Karpas-422 (cell line): ENCODE measurements at regions not wholly inside any gene's neighbourhood (a gene's known extent, or its start where the extent isn't known, plus 50 kb on each side); places are given as distances from the start of the nearest gene placed in this dataset.

Experiments
- DNase-seq: peaks from one replicate; pipeline ENCODE4 v3.0.0-alpha.2; 2015
- H2AFZ ChIP-seq: fragments of 200-600 bp; sonication (generic); 2 replicates; pipeline ENCODE4 v1.6.1; 2014; ENCODE audit warnings: antibody characterized with exemption, low read length, mixed read lengths
- H3K27ac ChIP-seq: fragments of 200-600 bp; sonication (generic); 2 replicates; pipeline ENCODE4 v1.5.1; 2014; ENCODE audit warnings: mild to moderate bottlenecking, low read length, moderate library complexity
- H3K27me3 ChIP-seq: fragments of 200-600 bp; sonication (generic); 2 replicates; pipeline ENCODE4 v1.6.1; 2014; ENCODE audit warnings: low read length, mixed read lengths
- H3K36me3 ChIP-seq: fragments of 200-600 bp; sonication (generic); 2 replicates; pipeline ENCODE4 v1.6.1; 2014; ENCODE audit warnings: low read length, mixed read lengths; ENCODE audit not compliant: insufficient read depth
- H3K4me1 ChIP-seq: fragments of 200-600 bp; sonication (generic); 2 replicates; pipeline ENCODE4 v1.6.1; 2014; ENCODE audit warnings: mild to moderate bottlenecking, low read length, mixed read lengths
- H3K4me2 ChIP-seq: fragments of 200-600 bp; sonication (generic); 2 replicates; pipeline ENCODE4 v1.6.1; 2014; ENCODE audit warnings: low read length, low read depth, mild to moderate bottlenecking; ENCODE audit not compliant: poor library complexity, severe bottlenecking
- H3K4me3 ChIP-seq: fragments of 200-600 bp; sonication (generic); 2 replicates; pipeline ENCODE4 v1.5.1; 2014; ENCODE audit warnings: mild to moderate bottlenecking, antibody characterized with exemption, low read length, mixed read lengths
- H3K79me2 ChIP-seq: fragments of 200-600 bp; sonication (generic); 2 replicates; pipeline ENCODE4 v1.6.1; 2014; ENCODE audit warnings: mild to moderate bottlenecking, low read length, mixed read lengths
- H3K9ac ChIP-seq: fragments of 200-600 bp; sonication (generic); 2 replicates; pipeline ENCODE4 v1.6.0; 2014; ENCODE audit warnings: low read length
- H3K9me2 ChIP-seq: fragments of 200-600 bp; sonication (generic), shearing (Covaris generic); replicated peaks from 2 replicates; pipeline ENCODE4 v1.6.0; 2014; ENCODE audit warnings: mild to moderate bottlenecking, low read length, moderate library complexity; ENCODE audit not compliant: insufficient read depth
- H3K9me3 ChIP-seq: fragments of 300-700, 200-600 bp; sonication (generic); 2 replicates; pipeline ENCODE4 v1.6.1; 2014; ENCODE audit warnings: low read length, mixed read lengths
- H4K20me1 ChIP-seq: fragments of 200-600 bp; sonication (generic); 2 replicates; pipeline ENCODE4 v1.6.1; 2014; ENCODE audit warnings: mild to moderate bottlenecking, antibody characterized with exemption, low read length, low read depth; ENCODE audit not compliant: insufficient read depth

DNA sequence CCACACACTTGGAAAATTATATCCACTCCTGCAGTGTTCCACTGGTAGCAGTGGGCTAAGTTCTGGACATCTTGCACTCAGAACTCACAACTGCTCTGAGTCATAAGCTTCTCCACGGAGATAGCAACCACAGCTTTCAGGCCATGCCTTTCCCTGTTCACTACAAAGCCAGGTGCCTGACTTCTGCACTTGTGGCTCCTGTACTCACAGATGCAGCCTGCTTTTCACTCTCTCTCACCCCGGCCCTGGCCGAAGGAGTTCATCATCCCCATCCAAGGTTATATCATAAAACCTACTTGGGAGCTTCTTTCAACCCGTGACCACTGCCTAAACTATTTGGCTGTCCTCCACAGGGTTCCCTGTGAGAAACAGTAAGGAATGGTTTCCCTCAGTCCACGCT lies 999.4 kb downstream of the GLUD2 start:
- H3K4me1 ChIP-seq: no peaks in the 10 kb centered on the region
- H3K79me2 ChIP-seq: no peaks in the 10 kb centered on the region
- H3K9me3 ChIP-seq: peaks cover 25% of the 10 kb centered on the region
- no peak overlapping the region for H3K4me2 ChIP-seq
- H3K9ac ChIP-seq: no peak overlapping the region
- no peak overlapping the region for H3K4me3 ChIP-seq
- H3K9me2 ChIP-seq: no peaks in the 10 kb centered on the region
- H4K20me1 ChIP-seq: no peaks in the 10 kb centered on the region
- no peak overlapping the region for H2AFZ ChIP-seq
- no peak overlapping the region for H3K27ac ChIP-seq
- H3K27me3 ChIP-seq: no peaks in the 10 kb centered on the region
- no peak for DNase-seq
- H3K36me3 ChIP-seq: no peaks in the 10 kb centered on the region

DNA sequence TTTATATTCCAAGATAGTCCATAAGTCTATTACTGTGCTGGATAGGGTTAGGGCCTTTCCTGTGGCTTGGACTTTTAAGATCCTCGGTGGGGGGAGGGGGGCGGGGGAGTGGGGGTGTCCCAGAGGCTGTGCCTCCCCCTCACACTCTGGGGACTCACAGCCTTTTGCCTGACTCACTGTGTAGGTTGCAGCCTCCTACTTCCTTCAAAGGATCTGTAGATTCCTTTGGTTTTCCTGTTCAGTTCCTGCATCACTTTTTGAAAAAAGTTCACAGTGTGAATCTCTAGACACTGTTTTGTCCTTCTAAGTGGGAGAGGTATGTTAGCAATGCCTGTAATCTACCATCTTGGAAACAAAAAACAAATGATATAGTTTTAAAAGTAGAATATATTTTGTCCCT lies 999.9 kb downstream of the GLUD2 start:
- Histone ChIP-seq H3K4me3 (no peak overlapping the region), H3K4me2 (no peak overlapping the region), H3K27ac (no peak overlapping the region), H3K36me3 (no peaks in the 10 kb centered on the region), H3K9me2 (no peaks in the 10 kb centered on the region), H3K4me1 (no peaks in the 10 kb centered on the region), H3K27me3 (no peaks in the 10 kb centered on the region), H3K9ac (no peak overlapping the region), H3K9me3 (peaks cover 30% of the 10 kb centered on the region), H2AFZ (no peak overlapping the region), H4K20me1 (no peaks in the 10 kb centered on the region), H3K79me2 (no peaks in the 10 kb centered on the region)
- no peak for DNase-seq

DNA sequence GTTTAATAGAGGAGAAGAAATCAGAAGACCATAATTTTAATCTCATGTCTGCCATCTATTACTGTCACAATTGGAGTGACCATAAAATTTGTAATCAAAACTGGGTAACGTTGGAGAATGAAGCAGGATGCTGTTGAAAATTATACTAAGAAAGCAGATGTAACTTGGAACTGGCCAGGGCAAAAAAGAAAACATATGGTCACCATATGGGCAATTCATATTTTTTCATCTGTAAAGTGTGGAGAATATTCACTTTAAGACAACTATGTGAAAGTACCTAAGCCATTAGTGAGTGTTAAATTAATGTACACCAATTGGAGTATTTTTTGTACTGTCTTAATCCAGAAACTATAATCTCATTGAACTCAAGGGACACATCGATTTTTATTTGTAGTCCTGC lies 1008.0 kb downstream of the GLUD2 start:
- Histone ChIP-seq H3K4me2 (no peak overlapping the region), H3K9me2 (no peaks in the 10 kb centered on the region), H3K9ac (no peak overlapping the region), H3K9me3 (peaks cover 21% of the 10 kb centered on the region; the same call in 1 of the 2 replicates), H3K27ac (no peak overlapping the region), H3K4me1 (no peaks in the 10 kb centered on the region), H2AFZ (no peak overlapping the region), H3K4me3 (no peak overlapping the region), H3K27me3 (no peaks in the 10 kb centered on the region), H3K79me2 (no peaks in the 10 kb centered on the region), H3K36me3 (no peaks in the 10 kb centered on the region), H4K20me1 (no peaks in the 10 kb centered on the region)
- no peak for DNase-seq

DNA sequence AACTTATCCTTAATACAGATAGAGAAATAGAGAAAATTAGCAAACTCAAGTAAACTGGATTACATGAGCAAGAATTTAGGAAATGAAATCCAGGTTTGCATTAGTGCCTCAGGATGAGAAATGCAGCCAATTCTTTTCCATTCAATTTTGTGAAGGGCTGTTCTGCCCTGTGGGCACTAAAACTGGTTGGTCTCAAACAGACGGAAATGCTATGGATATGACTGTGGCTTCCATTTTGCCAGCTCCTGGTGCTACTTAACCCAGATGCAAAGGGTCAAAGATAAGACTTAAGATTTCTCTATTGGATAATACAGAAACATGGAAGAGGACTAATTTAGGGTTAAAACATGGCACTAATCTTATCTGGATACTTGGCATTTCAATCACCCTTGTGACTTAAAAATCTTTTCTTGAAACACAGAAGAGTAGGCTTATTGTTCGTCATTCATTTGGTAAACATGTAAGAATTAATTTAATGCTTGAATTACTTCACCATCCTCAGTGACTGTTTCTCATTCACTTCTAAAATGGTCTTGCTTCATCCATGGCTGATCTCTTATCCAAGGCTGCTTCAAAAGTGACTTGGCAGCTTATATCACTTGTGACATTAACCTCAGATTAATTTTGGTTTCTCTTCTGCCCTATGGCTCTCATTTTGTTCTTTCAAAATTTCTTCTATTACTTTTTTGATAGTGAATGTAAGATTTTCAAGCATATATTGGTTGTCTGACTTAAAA lies 1008.7 kb downstream of the GLUD2 start:
- Histone ChIP-seq H3K79me2 (no peaks in the 10 kb centered on the region), H2AFZ (no peak overlapping the region), H3K9me2 (no peaks in the 10 kb centered on the region), H3K9me3 (peaks cover 18% of the 10 kb centered on the region; the same call in 1 of the 2 replicates), H3K4me3 (no peak overlapping the region), H3K27me3 (no peaks in the 10 kb centered on the region), H3K36me3 (no peaks in the 10 kb centered on the region), H3K4me1 (no peaks in the 10 kb centered on the region), H4K20me1 (no peaks in the 10 kb centered on the region), H3K27ac (no peak overlapping the region), H3K9ac (no peak overlapping the region), H3K4me2 (no peak overlapping the region)
- no peak for DNase-seq

DNA sequence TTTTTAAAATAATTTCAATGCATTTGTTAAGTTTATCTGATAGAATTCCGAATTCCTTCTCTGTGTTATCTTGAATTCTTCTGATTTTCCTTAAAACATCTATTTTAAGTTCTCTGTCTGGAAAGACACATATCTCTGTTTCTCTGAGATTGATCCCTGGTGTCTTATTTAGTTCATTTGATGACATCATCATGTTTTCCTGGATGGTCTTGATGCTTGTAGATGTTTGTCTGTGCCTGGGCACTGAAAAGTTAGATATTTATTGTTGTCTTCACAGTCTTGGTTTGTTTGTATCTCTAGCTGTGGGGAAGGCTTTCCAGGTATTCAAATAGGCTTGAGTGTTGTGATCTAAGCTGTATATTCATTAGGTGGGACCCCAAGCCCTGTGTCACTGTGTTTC lies 1028.8 kb downstream of the GLUD2 start:
- Histone ChIP-seq H3K9me2 (no peaks in the 10 kb centered on the region), H3K4me3 (no peak overlapping the region), H3K9me3 (peaks cover 12% of the 10 kb centered on the region), H3K36me3 (no peaks in the 10 kb centered on the region), H3K4me2 (no peak overlapping the region), H3K27me3 (no peaks in the 10 kb centered on the region), H2AFZ (no peak overlapping the region), H4K20me1 (no peaks in the 10 kb centered on the region), H3K4me1 (no peaks in the 10 kb centered on the region), H3K27ac (no peak overlapping the region), H3K79me2 (no peaks in the 10 kb centered on the region), H3K9ac (no peak overlapping the region)
- DNase-seq: no peak

DNA sequence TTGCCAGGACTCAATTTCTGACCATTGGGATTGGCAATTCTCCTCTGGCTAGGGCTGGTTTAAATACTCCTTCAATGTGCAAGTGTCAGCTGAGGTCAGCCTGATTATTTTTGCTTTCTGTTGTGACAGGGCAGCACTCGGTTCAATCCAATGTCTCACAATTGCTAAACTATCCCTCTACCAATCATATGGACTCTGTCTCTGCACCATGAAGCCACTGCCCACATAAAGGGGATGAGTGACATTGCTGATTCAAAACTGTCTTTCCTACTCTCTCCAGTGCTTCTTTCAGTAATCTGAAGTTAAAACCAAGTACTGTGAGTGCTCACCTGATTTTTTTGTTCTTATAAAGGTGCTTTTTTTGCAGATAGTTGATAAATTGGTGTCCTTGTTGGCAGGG lies 1030.7 kb downstream of the GLUD2 start:
- Histone ChIP-seq H3K4me1 (no peaks in the 10 kb centered on the region), H2AFZ (no peak overlapping the region), H3K4me2 (no peak overlapping the region), H3K9ac (no peak overlapping the region), H3K4me3 (no peak overlapping the region), H3K9me3 (peaks cover 20% of the 10 kb centered on the region), H4K20me1 (no peaks in the 10 kb centered on the region), H3K27me3 (no peaks in the 10 kb centered on the region), H3K79me2 (no peaks in the 10 kb centered on the region), H3K9me2 (no peaks in the 10 kb centered on the region), H3K36me3 (no peaks in the 10 kb centered on the region), H3K27ac (no peak overlapping the region)
- no peak for DNase-seq

DNA sequence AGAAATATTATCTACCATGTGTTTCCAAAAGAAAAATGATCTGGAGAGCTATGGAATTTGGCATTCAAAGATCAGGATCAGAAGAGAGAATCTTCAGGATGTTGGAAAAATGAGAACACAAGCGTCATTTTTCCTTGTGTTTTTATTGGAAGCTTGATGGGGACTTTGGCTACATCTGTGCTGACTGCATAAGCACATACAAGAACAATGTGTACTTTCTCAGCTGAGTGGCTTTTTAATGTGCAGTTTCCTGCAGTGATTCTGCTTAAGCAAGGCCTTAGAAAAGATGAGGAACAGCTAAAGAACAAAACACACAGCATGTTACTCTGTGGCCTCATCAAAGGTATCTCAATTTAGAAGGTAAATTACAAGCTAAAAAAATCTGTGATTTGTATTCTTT lies 1039.9 kb downstream of the GLUD2 start:
- no peak for DNase-seq
- no peaks in the 10 kb centered on the region for H3K4me1 ChIP-seq
- H3K27me3 ChIP-seq: no peaks in the 10 kb centered on the region
- no peak overlapping the region for H2AFZ ChIP-seq
- H3K9ac ChIP-seq: no peak overlapping the region
- no peak overlapping the region for H3K27ac ChIP-seq
- no peak overlapping the region for H3K4me2 ChIP-seq
- no peaks in the 10 kb centered on the region for H3K36me3 ChIP-seq
- no peaks in the 10 kb centered on the region for H3K79me2 ChIP-seq
- H3K9me3 ChIP-seq: peaks cover 5% of the 10 kb centered on the region; the same call in 1 of the 2 replicates
- no peaks in the 10 kb centered on the region for H3K9me2 ChIP-seq
- H4K20me1 ChIP-seq: no peaks in the 10 kb centered on the region
- H3K4me3 ChIP-seq: no peak overlapping the region

DNA sequence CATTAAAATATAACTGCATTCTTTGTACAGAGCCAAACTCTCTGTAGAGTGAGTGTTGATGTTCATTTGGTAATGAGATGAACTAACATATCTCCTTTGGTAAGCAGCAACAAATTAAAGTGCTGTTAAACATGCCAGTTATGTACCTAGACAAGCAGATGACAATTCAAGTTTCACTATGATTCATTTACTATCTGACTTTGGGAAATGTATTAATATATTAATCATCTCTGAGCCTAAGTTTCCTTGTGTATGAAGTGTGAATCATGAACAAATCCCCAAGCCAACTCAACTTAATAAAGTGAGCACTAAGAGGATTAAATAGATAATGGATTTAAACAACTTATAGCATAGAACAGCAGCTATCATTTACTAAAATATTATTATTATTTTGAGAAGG lies 1044.2 kb downstream of the GLUD2 start:
- no peak overlapping the region for H3K4me2 ChIP-seq
- H2AFZ ChIP-seq: no peak overlapping the region
- no peaks in the 10 kb centered on the region for H3K9me2 ChIP-seq
- H3K36me3 ChIP-seq: no peaks in the 10 kb centered on the region
- no peaks in the 10 kb centered on the region for H4K20me1 ChIP-seq
- H3K79me2 ChIP-seq: no peaks in the 10 kb centered on the region
- H3K9ac ChIP-seq: no peak overlapping the region
- peaks cover 34% of the 10 kb centered on the region; the same call in 1 of the 2 replicates for H3K9me3 ChIP-seq
- no peak for DNase-seq
- no peak overlapping the region for H3K4me3 ChIP-seq
- H3K4me1 ChIP-seq: no peaks in the 10 kb centered on the region
- no peak overlapping the region for H3K27ac ChIP-seq
- H3K27me3 ChIP-seq: no peaks in the 10 kb centered on the region
